ENCODE measurements at regions not wholly inside any gene's neighbourhood (a gene's known extent, or its start where the extent isn't known, plus 50 kb on each side); places are given as distances from the start of the nearest gene placed in this dataset.

DNA sequence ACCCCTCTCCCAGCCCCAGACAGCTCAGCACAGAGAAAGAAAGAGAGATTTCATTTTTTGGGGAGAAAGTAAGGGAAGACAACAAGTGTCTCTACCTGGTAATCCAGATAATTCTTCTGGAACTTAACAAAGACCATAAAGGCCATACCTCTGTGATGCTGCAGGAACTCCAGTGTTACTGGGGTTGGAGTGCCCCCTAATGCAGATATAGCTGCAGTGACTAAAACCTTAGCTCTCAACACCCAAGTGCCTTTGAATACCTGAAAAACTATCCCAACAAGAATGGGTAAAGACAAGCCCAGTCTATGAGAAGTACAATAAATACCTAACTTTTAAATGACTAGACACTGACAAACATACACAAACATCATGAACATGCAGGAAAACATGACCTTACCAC lies 365.3 kb upstream of the PTCHD4 start (continued):
- peak; percentile 64 for TF ChIP-seq CTCF (CRISPR knock-in tag; IDR thresholded peaks at IDR 0.05)
- TF ChIP-seq, protein P1, sequence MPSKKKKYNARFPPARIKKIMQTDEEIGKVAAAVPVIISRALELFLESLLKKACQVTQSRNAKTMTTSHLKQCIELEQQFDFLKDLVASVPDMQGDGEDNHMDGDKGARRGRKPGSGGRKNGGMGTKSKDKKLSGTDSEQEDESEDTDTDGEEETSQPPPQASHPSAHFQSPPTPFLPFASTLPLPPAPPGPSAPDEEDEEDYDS (CRISPR knock-in tag; IDR thresholded peaks at IDR 0.05) = no peak
- no peak for TF ChIP-seq CBX2 (IDR thresholded peaks at IDR 0.05; ENCODE audit: low read depth, low read length)
- no peak for TF ChIP-seq CBX2 (CRISPR knock-in tag; IDR thresholded peaks at IDR 0.05; ENCODE audit: low read depth)
- TF ChIP-seq ZHX2 (IDR thresholded peaks at IDR 0.05; ENCODE audit: low read depth) = no peak
- TF ChIP-seq ZHX2 (CRISPR knock-in tag; IDR thresholded peaks at IDR 0.05; ENCODE audit: borderline replicate concordance) = no peak
- TF ChIP-seq DR1 (CRISPR knock-in tag; IDR thresholded peaks at IDR 0.05) = no peak
- no peak for TF ChIP-seq STAT6 (CRISPR knock-in tag; IDR thresholded peaks at IDR 0.05; ENCODE audit: borderline replicate concordance)
- TF ChIP-seq, protein P2, sequence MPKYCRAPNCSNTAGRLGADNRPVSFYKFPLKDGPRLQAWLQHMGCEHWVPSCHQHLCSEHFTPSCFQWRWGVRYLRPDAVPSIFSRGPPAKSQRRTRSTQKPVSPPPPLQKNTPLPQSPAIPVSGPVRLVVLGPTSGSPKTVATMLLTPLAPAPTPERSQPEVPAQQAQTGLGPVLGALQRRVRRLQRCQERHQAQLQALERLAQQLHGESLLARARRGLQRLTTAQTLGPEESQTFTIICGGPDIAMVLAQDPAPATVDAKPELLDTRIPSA (CRISPR knock-in tag; IDR thresholded peaks at IDR 0.05; ENCODE audit: borderline replicate concordance) = no peak
- peak; percentile 77 for TF ChIP-seq STAG1 (CRISPR knock-in tag; IDR thresholded peaks at IDR 0.05)
- TF ChIP-seq PHF21A (CRISPR knock-in tag; IDR thresholded peaks at IDR 0.05) = no peak
- TF ChIP-seq ZBTB8A (CRISPR knock-in tag; IDR thresholded peaks at IDR 0.05; ENCODE audit: borderline replicate concordance, low read depth) = no peak
- no peak for TF ChIP-seq KLF6 (CRISPR knock-in tag; IDR thresholded peaks at IDR 0.05)
- no peak for TF ChIP-seq ZNF614 (CRISPR knock-in tag; IDR thresholded peaks at IDR 0.05; ENCODE audit: borderline replicate concordance)
- no peak for TF ChIP-seq TBP (CRISPR knock-in tag; IDR thresholded peaks at IDR 0.05)
- TF ChIP-seq SMC3 (IDR thresholded peaks at IDR 0.05; ENCODE audit: low read length) = 0 out of 2 replicates have a peak, but pooled peaks have one; percentile 35
- TF ChIP-seq ZKSCAN5 (CRISPR knock-in tag; IDR thresholded peaks at IDR 0.05) = no peak
- TF ChIP-seq ZNF230 (CRISPR knock-in tag; IDR thresholded peaks at IDR 0.05) = peak; percentile 67; the same call in 1 of the 2 replicates
